ENCODE measurements at regions not wholly inside any gene's neighbourhood (a gene's known extent, or its start where the extent isn't known, plus 50 kb on each side); places are given as distances from the start of the nearest gene placed in this dataset.

GRCh38 chr7:16079723-16080122 lies 341.6 kb downstream of the CRPPA start:
- no peak overlapping the region for H2AK9ac ChIP-seq (replicated peaks; ENCODE audit: low read depth, low read length, poor library complexity)
- TF ChIP-seq POLR2A (IDR thresholded peaks at IDR 0.05; ENCODE audit: low read depth, low read length) (no peak), RFX5 (IDR thresholded peaks at IDR 0.05; ENCODE audit: low read depth, low read length) (no peak), BHLHE40 (IDR thresholded peaks at IDR 0.05; ENCODE audit: low read depth, low read length) (no peak), SMC3 (IDR thresholded peaks at IDR 0.05; ENCODE audit: low read depth, low read length) (no peak), USF2 (IDR thresholded peaks at IDR 0.05; ENCODE audit: low read depth, low read length) (no peak), RCOR1 (IDR thresholded peaks at IDR 0.05; ENCODE audit: insufficient replicate concordance, low read length) (no peak), MXI1 (IDR thresholded peaks at IDR 0.05; ENCODE audit: borderline replicate concordance, low read depth, low read length) (no peak), CHD1 (IDR thresholded peaks at IDR 0.05; ENCODE audit: low read depth, low read length) (no peak), RAD21 (IDR thresholded peaks at IDR 0.05; ENCODE audit: low read length) (no peak), FOS (IDR thresholded peaks at IDR 0.05; ENCODE audit: low read depth, low read length) (no peak)
- 100% methylated on average over 1 of the region's 3 CpGs; no CpG with 5 or more reads in 1 of the 2 experiments for WGBS, 2 experiments (ENCODE audit: extremely low coverage in 2 of 2, insufficient read length in 1 of 2)
- H3K4me2 ChIP-seq (ENCODE audit: low read depth, low read length), result no peak overlapping the region
- H3K9ac ChIP-seq (ENCODE audit: low read depth, low read length), result no peak overlapping the region
- H4K5ac ChIP-seq (ENCODE audit: low read depth, low read length), result no peak overlapping the region
- BruUV-seq (replicated peaks), result no TSS peak
- intact Hi-C loops (cut with micrococcal nuclease), result loop anchor here (10.0 kb wide), 2 partner anchors 575 to 1365 kb away; no protein-coding TSS in a partner anchor
- no peaks in the 10 kb centered on the region for H4K20me1 ChIP-seq (ENCODE audit: insufficient read depth, low read length)
- no peaks in the 10 kb centered on the region for H3K9me3 ChIP-seq (ENCODE audit: control insufficient read depth, insufficient read depth, low read length)
- POLR2A ChIA-PET (ENCODE audit: unreplicated experiment), result no interaction called here
- H2BK5ac ChIP-seq (ENCODE audit: low read depth, low read length, poor library complexity, severe bottlenecking), result no peak overlapping the region
- ATAC-seq (ENCODE audit: low read depth), result no peak
- no peak overlapping the region for H4K91ac ChIP-seq (ENCODE audit: insufficient read depth, low read depth, low read length)
- H3K14ac ChIP-seq (replicated peaks; ENCODE audit: low read depth, low read length), result no peak overlapping the region
- no peak overlapping the region for H2BK120ac ChIP-seq (ENCODE audit: low read depth, low read length)
- in situ Hi-C loops (cut with MboI; ENCODE audit: low sequenced_read_pairs), result loop anchor here (5.0 to 10.0 kb wide), 2 partner anchors 355 to 483 kb away; no protein-coding TSS in a partner anchor
- H3K4ac ChIP-seq (ENCODE audit: low read depth, low read length), result no peak overlapping the region
- CTCF ChIA-PET, result interaction anchor here (1.0 kb wide), 1 partner anchor 19 kb away, joined by 4 read pairs; no protein-coding TSS in a partner anchor
- no peak overlapping the region for H3K4me3 ChIP-seq (ENCODE audit: insufficient read depth, low read depth, low read length)
- DNase-seq, result no peak
- no peak overlapping the region for H3K18ac ChIP-seq (ENCODE audit: low read depth, low read length)
- H2BK15ac ChIP-seq (ENCODE audit: low read depth, low read length), result no peak overlapping the region
- no peaks in the 10 kb centered on the region for H3K79me1 ChIP-seq (ENCODE audit: low read depth in 1 of 2, low read length in 2 of 2)
- no peak overlapping the region for H3K23ac ChIP-seq (ENCODE audit: low read depth, low read length)
- H3K4me1 ChIP-seq (ENCODE audit: control insufficient read depth, insufficient read depth, low read length), result no peaks in the 10 kb centered on the region
- H3K27me3 ChIP-seq (ENCODE audit: control insufficient read depth, insufficient read depth, low read length), result no peaks in the 10 kb centered on the region
- H3K36me3 ChIP-seq (ENCODE audit: control insufficient read depth, insufficient read depth, low read length), result no peaks in the 10 kb centered on the region
- H3K27ac ChIP-seq (ENCODE audit: insufficient read depth, low read length), result no peak overlapping the region
- H2AK5ac ChIP-seq (ENCODE audit: low read depth, low read length), result no peak overlapping the region
- dilution Hi-C loops (cut with HindIII; ENCODE audit: low sequenced_read_pairs, unreplicated experiment), result no loop called here
- H2BK20ac ChIP-seq (ENCODE audit: low read depth, low read length), result no peak overlapping the region
- no peak overlapping the region for H3K56ac ChIP-seq (ENCODE audit: extremely low read depth, insufficient read depth, low read length)
- H4K8ac ChIP-seq (ENCODE audit: low read depth in 2 of 2, low read length in 2 of 2), result no peak overlapping the region
- no peak overlapping the region for H2AFZ ChIP-seq (replicated peaks; ENCODE audit: low read length, poor library complexity)
- no peaks in the 10 kb centered on the region for H3K9me1 ChIP-seq (ENCODE audit: insufficient read depth, low read length)
